ENCODE measurements at regions not wholly inside any gene's neighbourhood (a gene's known extent, or its start where the extent isn't known, plus 50 kb on each side); places are given as distances from the start of the nearest gene placed in this dataset.

- TF ChIP-seq CTCF (IDR thresholded peaks at IDR 0.05; ENCODE audit: extremely low read depth, low read depth, low read length): no peak
- no peaks in the 10 kb centered on the region for H3K27me3 ChIP-seq (ENCODE audit: insufficient read depth, low read length)
- no peaks in the 10 kb centered on the region for H3K79me2 ChIP-seq (ENCODE audit: insufficient read depth, low read length)
- no peak overlapping the region for H3K27ac ChIP-seq (ENCODE audit: low read depth, low read length)
- H3K4me1 ChIP-seq (ENCODE audit: insufficient read depth, low read length): no peaks in the 10 kb centered on the region
- no peaks in the 10 kb centered on the region for H3K9me3 ChIP-seq (ENCODE audit: low read depth, low read length)
- H2AFZ ChIP-seq (ENCODE audit: low read length): no peak overlapping the region
- no peak overlapping the region for H3K4me2 ChIP-seq (ENCODE audit: insufficient read depth, low read length)
- H4K20me1 ChIP-seq (ENCODE audit: insufficient read depth, low read length): no peaks in the 10 kb centered on the region
- H3K36me3 ChIP-seq (ENCODE audit: insufficient read depth, low read length): no peaks in the 10 kb centered on the region
- H3K4me3 ChIP-seq (ENCODE audit: insufficient read depth, low read length): no peak overlapping the region
- no peak for DNase-seq (ENCODE audit: insufficient read length, low spot score, missing footprints)
Observed at GRCh38 chr4:97359826-97360225, 783.5 kb downstream of the STPG2 start.

GRCh38 chr4:97360733-97361132, 782.5 kb downstream of the STPG2 start:
- no peaks in the 10 kb centered on the region for H3K79me2 ChIP-seq (ENCODE audit: insufficient read depth, low read length)
- H3K27ac ChIP-seq (ENCODE audit: low read depth, low read length): no peak overlapping the region
- no peak overlapping the region for H2AFZ ChIP-seq (ENCODE audit: low read length)
- no peak overlapping the region for H3K4me3 ChIP-seq (ENCODE audit: insufficient read depth, low read length)
- no peak for DNase-seq (ENCODE audit: insufficient read length, low spot score, missing footprints)
- no peaks in the 10 kb centered on the region for H3K9me3 ChIP-seq (ENCODE audit: low read depth, low read length)
- H3K4me2 ChIP-seq (ENCODE audit: insufficient read depth, low read length): no peak overlapping the region
- TF ChIP-seq CTCF (IDR thresholded peaks at IDR 0.05; ENCODE audit: extremely low read depth, low read depth, low read length): no peak
- no peaks in the 10 kb centered on the region for H3K27me3 ChIP-seq (ENCODE audit: insufficient read depth, low read length)
- no peaks in the 10 kb centered on the region for H3K4me1 ChIP-seq (ENCODE audit: insufficient read depth, low read length)
- H3K36me3 ChIP-seq (ENCODE audit: insufficient read depth, low read length): no peaks in the 10 kb centered on the region
- H4K20me1 ChIP-seq (ENCODE audit: insufficient read depth, low read length): no peaks in the 10 kb centered on the region

GRCh38 chr4:97367878-97368277, 775.4 kb downstream of the STPG2 start:
- no peak for TF ChIP-seq CTCF (IDR thresholded peaks at IDR 0.05; ENCODE audit: extremely low read depth, low read depth, low read length)
- DNase-seq (ENCODE audit: insufficient read length, low spot score, missing footprints): no peak

GRCh38 chr4:97370568-97370967, 772.7 kb downstream of the STPG2 start:
- Histone ChIP-seq H3K4me2 (ENCODE audit: insufficient read depth, low read length) (no peak overlapping the region), H3K4me3 (ENCODE audit: insufficient read depth, low read length) (no peak overlapping the region), H3K27me3 (ENCODE audit: insufficient read depth, low read length) (no peaks in the 10 kb centered on the region), H2AFZ (ENCODE audit: low read length) (no peak overlapping the region), H3K79me2 (ENCODE audit: insufficient read depth, low read length) (no peaks in the 10 kb centered on the region), H3K4me1 (ENCODE audit: insufficient read depth, low read length) (no peaks in the 10 kb centered on the region), H3K9me3 (ENCODE audit: low read depth, low read length) (no peaks in the 10 kb centered on the region), H3K27ac (ENCODE audit: low read depth, low read length) (no peak overlapping the region), H3K36me3 (ENCODE audit: insufficient read depth, low read length) (no peaks in the 10 kb centered on the region), H4K20me1 (ENCODE audit: insufficient read depth, low read length) (no peaks in the 10 kb centered on the region)
- no peak for DNase-seq (ENCODE audit: insufficient read length, low spot score, missing footprints)
- TF ChIP-seq CTCF (IDR thresholded peaks at IDR 0.05; ENCODE audit: extremely low read depth, low read depth, low read length): no peak

More at GRCh38 chr4:97367878-97368277, 775.4 kb downstream of the STPG2 start:
- H3K79me2 ChIP-seq (ENCODE audit: insufficient read depth, low read length): no peaks in the 10 kb centered on the region
- no peak overlapping the region for H2AFZ ChIP-seq (ENCODE audit: low read length)
- no peaks in the 10 kb centered on the region for H4K20me1 ChIP-seq (ENCODE audit: insufficient read depth, low read length)
- H3K4me3 ChIP-seq (ENCODE audit: insufficient read depth, low read length): no peak overlapping the region
- no peaks in the 10 kb centered on the region for H3K27me3 ChIP-seq (ENCODE audit: insufficient read depth, low read length)
- no peaks in the 10 kb centered on the region for H3K4me1 ChIP-seq (ENCODE audit: insufficient read depth, low read length)
- no peaks in the 10 kb centered on the region for H3K9me3 ChIP-seq (ENCODE audit: low read depth, low read length)
- no peak overlapping the region for H3K27ac ChIP-seq (ENCODE audit: low read depth, low read length)
- no peaks in the 10 kb centered on the region for H3K36me3 ChIP-seq (ENCODE audit: insufficient read depth, low read length)
- H3K4me2 ChIP-seq (ENCODE audit: insufficient read depth, low read length): no peak overlapping the region
